ENCODE measurements at regions not wholly inside any gene's neighbourhood (a gene's known extent, or its start where the extent isn't known, plus 50 kb on each side); places are given as distances from the start of the nearest gene placed in this dataset.
"Not testable (repeated sequence)": the region's sequence is repeated elsewhere in the genome, so short reads cannot be mapped to it uniquely, and the experiment has no call there.

DNA sequence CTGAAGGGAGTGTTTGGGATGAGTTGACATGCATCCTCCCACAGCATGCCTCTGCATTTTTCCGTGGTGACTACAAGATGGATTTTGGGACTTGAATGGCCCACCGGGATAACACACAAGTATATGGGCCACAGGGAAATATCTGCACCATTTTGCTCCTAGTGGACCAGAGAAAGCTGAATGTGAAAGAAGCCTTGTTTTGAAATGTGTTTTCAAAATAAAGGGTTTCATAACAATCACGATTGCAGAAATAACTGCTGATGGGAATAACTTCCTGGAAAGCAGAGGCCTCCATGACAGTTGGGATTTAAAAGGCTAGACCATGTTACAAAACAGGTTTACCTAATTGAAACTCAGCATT, 77.5 kb upstream of the PRR23C start:
- Histone ChIP-seq H3K36me3 (no peaks in the 10 kb centered on the region), H3K27ac (no peak overlapping the region), H3K27me3 (no peaks in the 10 kb centered on the region), H3K9me3 (no peaks in the 10 kb centered on the region), H3K4me1 (peaks cover 0 to 10% of the 10 kb centered on the region in 2 donors), H3K4me3 (no peak overlapping the region)
- DNase-seq (ENCODE audit: low spot score), result no peak
- TF ChIP-seq, protein P1, sequence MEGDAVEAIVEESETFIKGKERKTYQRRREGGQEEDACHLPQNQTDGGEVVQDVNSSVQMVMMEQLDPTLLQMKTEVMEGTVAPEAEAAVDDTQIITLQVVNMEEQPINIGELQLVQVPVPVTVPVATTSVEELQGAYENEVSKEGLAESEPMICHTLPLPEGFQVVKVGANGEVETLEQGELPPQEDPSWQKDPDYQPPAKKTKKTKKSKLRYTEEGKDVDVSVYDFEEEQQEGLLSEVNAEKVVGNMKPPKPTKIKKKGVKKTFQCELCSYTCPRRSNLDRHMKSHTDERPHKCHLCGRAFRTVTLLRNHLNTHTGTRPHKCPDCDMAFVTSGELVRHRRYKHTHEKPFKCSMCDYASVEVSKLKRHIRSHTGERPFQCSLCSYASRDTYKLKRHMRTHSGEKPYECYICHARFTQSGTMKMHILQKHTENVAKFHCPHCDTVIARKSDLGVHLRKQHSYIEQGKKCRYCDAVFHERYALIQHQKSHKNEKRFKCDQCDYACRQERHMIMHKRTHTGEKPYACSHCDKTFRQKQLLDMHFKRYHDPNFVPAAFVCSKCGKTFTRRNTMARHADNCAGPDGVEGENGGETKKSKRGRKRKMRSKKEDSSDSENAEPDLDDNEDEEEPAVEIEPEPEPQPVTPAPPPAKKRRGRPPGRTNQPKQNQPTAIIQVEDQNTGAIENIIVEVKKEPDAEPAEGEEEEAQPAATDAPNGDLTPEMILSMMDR (IDR thresholded peaks at IDR 0.05), result no peak

DNA sequence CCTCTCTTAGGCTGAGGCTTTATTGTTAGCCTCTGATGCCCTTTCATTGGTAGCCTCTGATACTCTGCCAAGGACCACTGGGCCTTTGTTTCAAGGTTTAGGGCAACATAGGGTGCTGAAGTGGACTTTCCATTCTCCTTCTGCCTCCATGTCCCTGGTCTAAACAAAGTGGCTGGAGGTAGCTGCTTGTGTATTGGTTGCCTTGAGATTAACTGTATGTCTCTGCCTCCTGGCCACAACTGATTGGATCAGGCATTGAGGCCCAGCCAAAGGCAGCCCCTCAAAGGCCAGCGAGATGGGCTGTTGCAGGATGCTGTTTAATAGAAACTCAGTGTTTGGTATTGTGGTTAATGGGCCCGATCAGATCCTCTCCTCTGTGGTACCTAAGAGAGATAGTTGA, 77.9 kb upstream of the PRR23C start:
- DNase-seq (ENCODE audit: low spot score), result no peak
- H3K27ac ChIP-seq, result no peak overlapping the region
- H3K4me3 ChIP-seq, result no peak overlapping the region
- H3K9me3 ChIP-seq, result no peaks in the 10 kb centered on the region
- no peaks in the 10 kb centered on the region for H3K36me3 ChIP-seq
- no peaks in the 10 kb centered on the region for H3K27me3 ChIP-seq
- TF ChIP-seq, protein P1 (IDR thresholded peaks at IDR 0.05), result no peak
- H3K4me1 ChIP-seq, result peaks cover 0 to 10% of the 10 kb centered on the region in 2 donors

DNA sequence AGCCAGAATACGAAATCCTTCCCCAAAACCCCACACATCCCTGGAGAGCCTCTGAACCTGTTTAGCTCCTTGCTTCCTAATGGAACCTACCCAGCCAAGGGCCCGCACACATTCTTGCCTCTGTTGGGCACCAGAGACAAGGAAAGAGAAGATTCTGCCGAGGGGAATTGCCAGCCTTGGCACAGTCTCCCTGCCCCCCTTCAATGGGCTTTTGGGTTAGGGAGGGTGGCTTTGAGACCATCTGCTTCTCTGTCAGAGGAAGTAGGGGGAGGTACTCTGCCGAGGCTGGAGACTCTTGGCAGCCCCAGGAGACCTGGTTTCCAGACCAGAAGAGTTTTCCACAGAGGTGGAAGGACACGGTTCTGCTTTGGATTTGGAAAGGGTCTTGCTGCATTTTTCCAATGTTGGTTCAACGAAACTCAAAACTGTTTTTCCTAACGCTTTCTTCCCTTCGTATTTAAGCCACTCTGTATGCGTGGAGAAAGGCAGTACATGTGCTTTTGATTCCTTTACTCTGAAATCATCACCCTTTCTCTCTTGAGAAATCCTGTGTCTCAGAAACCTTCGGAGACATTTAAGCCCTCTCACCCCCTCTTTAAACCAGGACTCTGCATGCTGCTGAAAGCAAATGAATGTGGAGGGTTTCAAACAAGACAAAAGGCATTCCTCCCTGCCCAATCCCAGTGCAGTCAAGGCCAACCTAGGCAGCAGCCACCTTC, 78.8 kb upstream of the PRR23C start:
- Histone ChIP-seq H3K9me3 (no peaks in the 10 kb centered on the region), H3K36me3 (no peaks in the 10 kb centered on the region), H3K4me3 (no peak overlapping the region), H3K4me1 (peaks cover 0 to 10% of the 10 kb centered on the region in 2 donors), H3K27me3 (no peaks in the 10 kb centered on the region), H3K27ac (no peak overlapping the region)
- no peak for DNase-seq (ENCODE audit: low spot score)
- TF ChIP-seq, protein P1 (IDR thresholded peaks at IDR 0.05), result no peak

DNA sequence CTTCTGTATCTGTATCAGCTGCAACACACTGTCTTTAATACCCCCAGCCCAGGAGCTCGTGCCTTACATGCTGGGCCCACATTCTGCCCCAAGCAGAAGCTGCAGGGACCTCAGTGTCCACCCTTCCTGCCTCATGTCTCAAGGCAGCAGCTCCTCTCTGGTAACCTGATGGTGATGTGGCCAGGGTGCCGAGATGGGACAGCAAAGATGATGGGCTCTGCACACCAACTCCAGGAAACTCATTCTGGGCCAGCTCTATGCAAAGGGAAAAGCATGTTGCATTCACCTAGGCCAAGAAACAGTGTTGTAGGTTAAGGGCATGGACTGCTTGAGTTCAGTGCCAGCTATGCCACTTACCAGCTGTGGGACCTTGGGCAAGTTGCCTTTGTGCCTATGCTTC, 79.5 kb upstream of the PRR23C start:
- Histone ChIP-seq H3K4me1 (peaks cover 0 to 10% of the 10 kb centered on the region in 2 donors), H3K36me3 (no peaks in the 10 kb centered on the region), H3K27me3 (no peaks in the 10 kb centered on the region), H3K27ac (no peak overlapping the region), H3K4me3 (no peak overlapping the region), H3K9me3 (no peaks in the 10 kb centered on the region)
- TF ChIP-seq, protein P1 (IDR thresholded peaks at IDR 0.05), result no peak
- DNase-seq (ENCODE audit: low spot score), result no peak

DNA sequence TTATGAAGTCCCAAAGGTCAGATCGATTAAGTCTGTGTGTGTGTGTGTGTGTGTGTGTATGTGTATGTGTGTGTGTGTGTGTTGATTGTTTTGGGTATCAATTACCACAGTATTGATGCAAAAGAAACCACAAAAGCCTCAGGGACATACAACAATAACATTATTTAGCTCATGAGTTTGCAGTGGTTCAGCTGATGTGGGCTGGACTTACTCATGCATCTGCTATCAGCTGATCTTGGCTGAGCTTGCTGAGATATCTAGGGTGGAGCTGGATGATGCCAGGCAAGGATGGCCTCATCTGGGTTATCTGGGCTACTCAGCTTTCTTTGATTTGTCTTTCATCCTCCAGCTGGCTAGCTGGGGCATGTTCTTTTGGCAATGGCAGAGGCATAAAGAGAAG, 82.4 kb upstream of the PRR23C start:
- Histone ChIP-seq H3K9me3 (no peaks in the 10 kb centered on the region), H3K4me3 (no peak overlapping the region), H3K27me3 (no peaks in the 10 kb centered on the region), H3K36me3 (no peaks in the 10 kb centered on the region), H3K27ac (no peak overlapping the region), H3K4me1 (no peaks in the 10 kb centered on the region)
- no peak for DNase-seq (ENCODE audit: low spot score)
- TF ChIP-seq, protein P1 (IDR thresholded peaks at IDR 0.05), result no peak

DNA sequence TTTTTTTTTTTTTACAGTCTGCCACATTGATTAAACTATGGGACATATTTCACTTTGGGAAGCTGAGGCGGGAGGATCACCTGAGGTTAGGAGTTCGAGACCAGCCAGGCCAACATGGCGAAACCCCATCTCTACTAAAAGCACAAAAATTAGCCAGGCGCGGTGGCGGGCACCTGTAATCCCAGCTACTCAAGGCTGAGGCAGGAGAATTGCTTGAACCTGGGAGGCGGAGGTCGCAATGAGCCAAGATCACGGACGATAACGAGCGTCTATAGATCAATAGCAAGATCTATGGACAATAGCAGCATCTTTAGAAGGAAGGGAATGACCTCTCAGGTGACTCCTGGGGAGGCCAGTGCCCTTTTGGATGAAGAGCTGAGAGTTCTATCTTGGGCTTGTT, 82.9 kb upstream of the PRR23C start:
- not testable (repeated sequence) for DNase-seq (ENCODE audit: low spot score); H3K4me1 ChIP-seq; H3K4me3 ChIP-seq; H3K27me3 ChIP-seq; H3K36me3 ChIP-seq; H3K9me3 ChIP-seq; H3K27ac ChIP-seq
